ENCODE measurements at regions not wholly inside any gene's neighbourhood (a gene's known extent, or its start where the extent isn't known, plus 50 kb on each side); places are given as distances from the start of the nearest gene placed in this dataset.

- TF ChIP-seq GATA2 (CRISPR knock-in tag; IDR thresholded peaks at IDR 0.05) (no peak), CTCF (IDR thresholded peaks at IDR 0.05) (no peak), SMC3 (IDR thresholded peaks at IDR 0.05; ENCODE audit: low read depth, low read length) (no peak), EZH2phosphoT487 (IDR thresholded peaks at IDR 0.05; ENCODE audit: borderline replicate concordance, low read depth) (no peak), RAD21 (IDR thresholded peaks at IDR 0.05; ENCODE audit: low read length) (no peak), GABPA (IDR thresholded peaks at IDR 0.05; ENCODE audit: low read depth) (no peak)
These were observed 629.9 kb downstream of the JRKL start for GRCh38 chr11:97019754-97020153.

All from SK-N-SH (cell line).